SK-N-SH treated with all-trans-retinoic acid at 6 μM for 48 hours (cell line): ENCODE measurements at regions not wholly inside any gene's neighbourhood (a gene's known extent, or its start where the extent isn't known, plus 50 kb on each side); places are given as distances from the start of the nearest gene placed in this dataset.

Source experiments
- ATAC-seq: fragments of 200-7000 bp; cut with Tn5 transposase; 3 replicates; pipeline ENCODE4 v1.9.1; 2020; ENCODE audit warnings: mild to moderate bottlenecking, moderate library complexity
- ARNTL ChIP-seq: fragments of 450-650 bp; formaldehyde crosslinking; IDR thresholded peaks from 2 replicates; pipeline ENCODE4 v1.5.0; 2020; ENCODE audit warnings: low read depth, mild to moderate bottlenecking, moderate library complexity, borderline replicate concordance
- BACH2 ChIP-seq: fragments of 250-450 bp; sonication (Bioruptor Pico); IDR thresholded peaks from 2 replicates; pipeline ENCODE4 v1.9.0; 2021; ENCODE audit warnings: mild to moderate bottlenecking, borderline replicate concordance
- CSDC2 ChIP-seq: fragments of 250-450 bp; sonication (Bioruptor Pico); IDR thresholded peaks from 2 replicates; pipeline ENCODE4 v1.5.0; 2020; ENCODE audit warnings: mild to moderate bottlenecking, moderate library complexity
- ESRRG ChIP-seq: fragments of 250-450 bp; sonication (Bioruptor Pico); IDR thresholded peaks from 2 replicates; pipeline ENCODE4 v1.6.1; 2021; ENCODE audit warnings: mild to moderate bottlenecking
- GLIS3 ChIP-seq: fragments of 250-450 bp; sonication (Bioruptor Pico); IDR thresholded peaks from 2 replicates; pipeline ENCODE4 v1.5.0; 2020; ENCODE audit warnings: mild to moderate bottlenecking, moderate library complexity
- OSR1 ChIP-seq: fragments of 250-450 bp; sonication (Bioruptor Pico); IDR thresholded peaks from 2 replicates; pipeline ENCODE4 v1.8.0; 2022; ENCODE audit warnings: moderate library complexity, mild to moderate bottlenecking, inconsistent platforms
- RARB ChIP-seq: fragments of 250-450 bp; sonication (Bioruptor Pico); IDR thresholded peaks from 2 replicates; pipeline ENCODE4 v1.8.0; 2021; ENCODE audit warnings: mild to moderate bottlenecking, moderate library complexity
- SNAI2 ChIP-seq: fragments of 250-450 bp; sonication (Bioruptor Pico); IDR thresholded peaks from 2 replicates; pipeline ENCODE4 v1.5.0; 2020; ENCODE audit warnings: mild to moderate bottlenecking, moderate library complexity
- TCF4 ChIP-seq: fragments of 250-450 bp; sonication (Bioruptor Pico); IDR thresholded peaks from 2 replicates; pipeline ENCODE4 v1.8.0; 2021; ENCODE audit warnings: mild to moderate bottlenecking, moderate library complexity, borderline replicate concordance
- TOX ChIP-seq: fragments of 250-450 bp; sonication (Bioruptor Pico); IDR thresholded peaks from 2 replicates; pipeline ENCODE4 v1.8.0; 2021; ENCODE audit warnings: mild to moderate bottlenecking, moderate library complexity, borderline replicate concordance
- ZC3H10 ChIP-seq: fragments of 250-450 bp; sonication (Bioruptor Pico); IDR thresholded peaks from 2 replicates; pipeline ENCODE4 v1.5.1; 2021; ENCODE audit warnings: mild to moderate bottlenecking, moderate library complexity
- ZFP3 ChIP-seq: fragments of 250-450 bp; sonication (Bioruptor Pico); IDR thresholded peaks from 2 replicates; pipeline ENCODE4 v1.5.0; 2020; ENCODE audit warnings: mild to moderate bottlenecking, moderate library complexity
- ZFP30 ChIP-seq: fragments of 450-650 bp; formaldehyde crosslinking; IDR thresholded peaks from 2 replicates; pipeline ENCODE4 v1.5.0; 2022; ENCODE audit warnings: mild to moderate bottlenecking, moderate library complexity
- ZNF565 ChIP-seq: fragments of 450-650 bp; formaldehyde crosslinking; conservative IDR thresholded peaks from 2 replicates; pipeline ENCODE4 v1.5.0; 2020; ENCODE audit warnings: low read depth, mild to moderate bottlenecking, moderate library complexity
- ZNF70 ChIP-seq: fragments of 450-650 bp; formaldehyde crosslinking; IDR thresholded peaks from 2 replicates; pipeline ENCODE4 v1.5.0; 2020; ENCODE audit warnings: mild to moderate bottlenecking, moderate library complexity
- ZNF8 ChIP-seq: fragments of 450-650 bp; formaldehyde crosslinking; IDR thresholded peaks from 2 replicates; pipeline ENCODE4 v1.5.0; 2020; ENCODE audit warnings: mild to moderate bottlenecking, moderate library complexity
- TF ChIP-seq, protein P1 (sequence below): fragments of 250-450 bp; sonication (Bioruptor Pico); IDR thresholded peaks from 2 replicates; pipeline ENCODE4 v1.8.0; 2020; ENCODE audit warnings: mild to moderate bottlenecking, moderate library complexity, borderline replicate concordance
- TF ChIP-seq, protein P2 (sequence below): fragments of 250-450 bp; sonication (Bioruptor Pico); IDR thresholded peaks from 2 replicates; pipeline ENCODE4 v1.5.0; 2020; ENCODE audit warnings: mild to moderate bottlenecking, moderate library complexity
- TF ChIP-seq, protein P3 (sequence below): fragments of 250-450 bp; sonication (Bioruptor Pico); IDR thresholded peaks from 2 replicates; pipeline ENCODE4 v1.5.1; 2020; ENCODE audit warnings: low read depth, mild to moderate bottlenecking, moderate library complexity
- TF ChIP-seq, protein P4 (sequence below): fragments of 250-450 bp; sonication (Bioruptor Pico); IDR thresholded peaks from 2 replicates; pipeline ENCODE4 v1.8.0; 2021; ENCODE audit warnings: low read depth, mild to moderate bottlenecking, moderate library complexity, borderline replicate concordance
- TF ChIP-seq, protein P5 (sequence below): fragments of 250-450 bp; sonication (Bioruptor Pico); IDR thresholded peaks from 2 replicates; pipeline ENCODE4 v1.5.1; 2021; ENCODE audit warnings: mild to moderate bottlenecking, moderate library complexity

DNA sequence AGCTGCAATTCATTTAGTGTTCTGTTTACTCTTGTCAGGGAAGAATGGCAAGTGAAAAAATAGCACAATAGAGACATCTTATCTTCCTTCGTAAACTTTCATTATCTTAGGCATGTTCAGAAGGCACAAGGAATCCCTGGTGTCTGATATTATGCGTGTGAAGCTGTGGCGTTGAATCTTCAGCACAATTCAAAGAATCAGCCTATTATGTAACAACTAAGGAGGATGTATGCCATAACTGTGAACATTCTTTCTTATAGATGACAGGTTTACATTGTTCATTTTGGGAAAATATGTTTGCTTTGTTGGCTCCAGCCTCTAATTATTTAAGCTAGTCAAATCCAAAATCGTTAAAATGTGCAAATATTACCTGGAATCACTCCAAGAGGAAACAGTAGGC, 446.1 kb downstream of the ANXA1 start:
- no peak for ATAC-seq
- TF ChIP-seq RARB (CRISPR knock-in tag) (no peak), ZC3H10 (CRISPR knock-in tag) (no peak), SNAI2 (CRISPR knock-in tag) (no peak), ARNTL (CRISPR knock-in tag) (no peak), ZNF8 (CRISPR knock-in tag) (no peak), ZFP3 (no peak), GLIS3 (CRISPR knock-in tag) (no peak)
- TF ChIP-seq, protein P1, sequence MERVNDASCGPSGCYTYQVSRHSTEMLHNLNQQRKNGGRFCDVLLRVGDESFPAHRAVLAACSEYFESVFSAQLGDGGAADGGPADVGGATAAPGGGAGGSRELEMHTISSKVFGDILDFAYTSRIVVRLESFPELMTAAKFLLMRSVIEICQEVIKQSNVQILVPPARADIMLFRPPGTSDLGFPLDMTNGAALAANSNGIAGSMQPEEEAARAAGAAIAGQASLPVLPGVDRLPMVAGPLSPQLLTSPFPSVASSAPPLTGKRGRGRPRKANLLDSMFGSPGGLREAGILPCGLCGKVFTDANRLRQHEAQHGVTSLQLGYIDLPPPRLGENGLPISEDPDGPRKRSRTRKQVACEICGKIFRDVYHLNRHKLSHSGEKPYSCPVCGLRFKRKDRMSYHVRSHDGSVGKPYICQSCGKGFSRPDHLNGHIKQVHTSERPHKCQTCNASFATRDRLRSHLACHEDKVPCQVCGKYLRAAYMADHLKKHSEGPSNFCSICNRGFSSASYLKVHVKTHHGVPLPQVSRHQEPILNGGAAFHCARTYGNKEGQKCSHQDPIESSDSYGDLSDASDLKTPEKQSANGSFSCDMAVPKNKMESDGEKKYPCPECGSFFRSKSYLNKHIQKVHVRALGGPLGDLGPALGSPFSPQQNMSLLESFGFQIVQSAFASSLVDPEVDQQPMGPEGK (CRISPR knock-in tag) = no peak
- TF ChIP-seq, protein P2, sequence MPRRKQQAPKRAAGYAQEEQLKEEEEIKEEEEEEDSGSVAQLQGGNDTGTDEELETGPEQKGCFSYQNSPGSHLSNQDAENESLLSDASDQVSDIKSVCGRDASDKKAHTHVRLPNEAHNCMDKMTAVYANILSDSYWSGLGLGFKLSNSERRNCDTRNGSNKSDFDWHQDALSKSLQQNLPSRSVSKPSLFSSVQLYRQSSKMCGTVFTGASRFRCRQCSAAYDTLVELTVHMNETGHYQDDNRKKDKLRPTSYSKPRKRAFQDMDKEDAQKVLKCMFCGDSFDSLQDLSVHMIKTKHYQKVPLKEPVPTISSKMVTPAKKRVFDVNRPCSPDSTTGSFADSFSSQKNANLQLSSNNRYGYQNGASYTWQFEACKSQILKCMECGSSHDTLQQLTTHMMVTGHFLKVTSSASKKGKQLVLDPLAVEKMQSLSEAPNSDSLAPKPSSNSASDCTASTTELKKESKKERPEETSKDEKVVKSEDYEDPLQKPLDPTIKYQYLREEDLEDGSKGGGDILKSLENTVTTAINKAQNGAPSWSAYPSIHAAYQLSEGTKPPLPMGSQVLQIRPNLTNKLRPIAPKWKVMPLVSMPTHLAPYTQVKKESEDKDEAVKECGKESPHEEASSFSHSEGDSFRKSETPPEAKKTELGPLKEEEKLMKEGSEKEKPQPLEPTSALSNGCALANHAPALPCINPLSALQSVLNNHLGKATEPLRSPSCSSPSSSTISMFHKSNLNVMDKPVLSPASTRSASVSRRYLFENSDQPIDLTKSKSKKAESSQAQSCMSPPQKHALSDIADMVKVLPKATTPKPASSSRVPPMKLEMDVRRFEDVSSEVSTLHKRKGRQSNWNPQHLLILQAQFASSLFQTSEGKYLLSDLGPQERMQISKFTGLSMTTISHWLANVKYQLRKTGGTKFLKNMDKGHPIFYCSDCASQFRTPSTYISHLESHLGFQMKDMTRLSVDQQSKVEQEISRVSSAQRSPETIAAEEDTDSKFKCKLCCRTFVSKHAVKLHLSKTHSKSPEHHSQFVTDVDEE (CRISPR knock-in tag) = no peak

DNA sequence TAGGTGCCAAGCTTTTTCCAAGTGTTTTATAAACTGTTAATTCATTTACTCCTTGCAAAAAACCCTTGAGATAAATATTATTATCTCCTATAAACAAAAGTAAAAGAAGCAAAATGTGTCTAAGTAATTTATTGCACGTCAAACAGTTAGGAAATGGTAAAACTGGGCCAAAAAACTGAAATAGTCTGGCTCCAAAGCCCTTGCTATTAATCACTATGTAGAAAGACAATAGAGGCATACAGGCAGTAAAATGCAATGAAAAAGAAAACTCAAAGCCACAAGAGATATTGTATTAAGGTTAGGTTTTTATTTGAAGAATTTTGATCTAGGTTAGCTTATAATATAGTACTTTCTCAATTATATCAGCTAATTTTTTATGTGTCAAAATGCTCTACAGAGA, 457.7 kb downstream of the ANXA1 start:
- TF ChIP-seq TCF4 (CRISPR knock-in tag) (no peak), RARB (CRISPR knock-in tag) (no peak), TOX (CRISPR knock-in tag) (no peak), SNAI2 (CRISPR knock-in tag) (no peak), BACH2 (CRISPR knock-in tag) (no peak), ESRRG (CRISPR knock-in tag) (no peak), OSR1 (CRISPR knock-in tag) (no peak), ZFP30 (no peak), GLIS3 (CRISPR knock-in tag) (no peak), ZNF70 (CRISPR knock-in tag) (no peak), ARNTL (CRISPR knock-in tag) (no peak)
- TF ChIP-seq, protein P3, sequence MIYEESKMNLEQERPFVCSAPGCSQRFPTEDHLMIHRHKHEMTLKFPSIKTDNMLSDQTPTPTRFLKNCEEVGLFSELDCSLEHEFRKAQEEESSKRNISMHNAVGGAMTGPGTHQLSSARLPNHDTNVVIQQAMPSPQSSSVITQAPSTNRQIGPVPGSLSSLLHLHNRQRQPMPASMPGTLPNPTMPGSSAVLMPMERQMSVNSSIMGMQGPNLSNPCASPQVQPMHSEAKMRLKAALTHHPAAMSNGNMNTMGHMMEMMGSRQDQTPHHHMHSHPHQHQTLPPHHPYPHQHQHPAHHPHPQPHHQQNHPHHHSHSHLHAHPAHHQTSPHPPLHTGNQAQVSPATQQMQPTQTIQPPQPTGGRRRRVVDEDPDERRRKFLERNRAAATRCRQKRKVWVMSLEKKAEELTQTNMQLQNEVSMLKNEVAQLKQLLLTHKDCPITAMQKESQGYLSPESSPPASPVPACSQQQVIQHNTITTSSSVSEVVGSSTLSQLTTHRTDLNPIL (CRISPR knock-in tag) = no peak
- TF ChIP-seq, protein P4, sequence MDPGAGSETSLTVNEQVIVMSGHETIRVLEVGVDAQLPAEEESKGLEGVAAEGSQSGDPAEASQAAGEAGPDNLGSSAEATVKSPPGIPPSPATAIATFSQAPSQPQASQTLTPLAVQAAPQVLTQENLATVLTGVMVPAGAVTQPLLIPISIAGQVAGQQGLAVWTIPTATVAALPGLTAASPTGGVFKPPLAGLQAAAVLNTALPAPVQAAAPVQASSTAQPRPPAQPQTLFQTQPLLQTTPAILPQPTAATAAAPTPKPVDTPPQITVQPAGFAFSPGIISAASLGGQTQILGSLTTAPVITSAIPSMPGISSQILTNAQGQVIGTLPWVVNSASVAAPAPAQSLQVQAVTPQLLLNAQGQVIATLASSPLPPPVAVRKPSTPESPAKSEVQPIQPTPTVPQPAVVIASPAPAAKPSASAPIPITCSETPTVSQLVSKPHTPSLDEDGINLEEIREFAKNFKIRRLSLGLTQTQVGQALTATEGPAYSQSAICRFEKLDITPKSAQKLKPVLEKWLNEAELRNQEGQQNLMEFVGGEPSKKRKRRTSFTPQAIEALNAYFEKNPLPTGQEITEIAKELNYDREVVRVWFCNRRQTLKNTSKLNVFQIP (CRISPR knock-in tag) = no peak
- TF ChIP-seq, protein P2 (CRISPR knock-in tag) = no peak
- TF ChIP-seq, all 23 proteins: peak for 0
- ATAC-seq = no peak

DNA sequence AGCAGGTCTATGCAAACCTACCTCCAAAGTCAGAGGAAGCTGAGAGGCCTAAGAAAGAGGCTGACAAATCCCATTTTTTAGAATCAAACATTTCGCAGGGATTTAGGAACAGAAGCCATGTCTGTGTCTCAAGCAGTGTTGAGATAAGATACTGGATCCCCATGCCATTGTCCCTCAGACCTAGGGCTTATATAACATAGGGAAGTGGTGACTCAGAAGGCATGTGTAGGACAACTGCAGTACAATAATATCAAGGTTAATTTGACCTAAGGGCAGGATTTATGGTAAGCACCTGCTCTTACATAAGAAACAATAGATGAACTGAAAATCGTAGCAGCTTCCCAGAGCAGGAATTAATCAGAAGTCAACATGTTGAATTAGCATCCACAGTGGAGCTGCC, 459.4 kb downstream of the ANXA1 start:
- no peak for ATAC-seq
- TF ChIP-seq, protein P4 (CRISPR knock-in tag) = no peak
- TF ChIP-seq ZNF8 (CRISPR knock-in tag) = no peak
- TF ChIP-seq ARNTL (CRISPR knock-in tag) = no peak
- no peak for TF ChIP-seq ZNF565 (CRISPR knock-in tag)
- no peak for TF ChIP-seq RARB (CRISPR knock-in tag)
- no peak for TF ChIP-seq SNAI2 (CRISPR knock-in tag)
- no peak for TF ChIP-seq ZFP3
- TF ChIP-seq ZFP30 = no peak
- TF ChIP-seq TOX (CRISPR knock-in tag) = no peak
- TF ChIP-seq CSDC2 (CRISPR knock-in tag) = no peak
- no peak for TF ChIP-seq ZC3H10 (CRISPR knock-in tag)
- TF ChIP-seq, protein P5, sequence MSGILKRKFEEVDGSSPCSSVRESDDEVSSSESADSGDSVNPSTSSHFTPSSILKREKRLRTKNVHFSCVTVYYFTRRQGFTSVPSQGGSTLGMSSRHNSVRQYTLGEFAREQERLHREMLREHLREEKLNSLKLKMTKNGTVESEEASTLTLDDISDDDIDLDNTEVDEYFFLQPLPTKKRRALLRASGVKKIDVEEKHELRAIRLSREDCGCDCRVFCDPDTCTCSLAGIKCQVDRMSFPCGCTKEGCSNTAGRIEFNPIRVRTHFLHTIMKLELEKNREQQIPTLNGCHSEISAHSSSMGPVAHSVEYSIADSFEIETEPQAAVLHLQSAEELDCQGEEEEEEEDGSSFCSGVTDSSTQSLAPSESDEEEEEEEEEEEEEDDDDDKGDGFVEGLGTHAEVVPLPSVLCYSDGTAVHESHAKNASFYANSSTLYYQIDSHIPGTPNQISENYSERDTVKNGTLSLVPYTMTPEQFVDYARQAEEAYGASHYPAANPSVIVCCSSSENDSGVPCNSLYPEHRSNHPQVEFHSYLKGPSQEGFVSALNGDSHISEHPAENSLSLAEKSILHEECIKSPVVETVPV (CRISPR knock-in tag) = no peak
- TF ChIP-seq TCF4 (CRISPR knock-in tag) = no peak
- no peak for TF ChIP-seq BACH2 (CRISPR knock-in tag)
- no peak for TF ChIP-seq ESRRG (CRISPR knock-in tag)
